DOHH2 (cell line): ENCODE measurements at regions not wholly inside any gene's neighbourhood (a gene's known extent, or its start where the extent isn't known, plus 50 kb on each side); places are given as distances from the start of the nearest gene placed in this dataset.

ENCODE experiments used
- EZH2phosphoT487 ChIP-seq: fragments of 200-600 bp; sonication (generic); IDR thresholded peaks from 2 replicates; pipeline ENCODE4 v1.6.1; 2017; ENCODE audit warnings: borderline replicate concordance, mild to moderate bottlenecking, antibody characterized with exemption, low read length, moderate library complexity, mixed read lengths
- TF ChIP-seq, protein P1 (sequence below): fragments of 200-600 bp; sonication (generic); IDR thresholded peaks from one replicate; pipeline ENCODE4 v1.5.1; 2014; ENCODE audit warnings: antibody characterized with exemption, mild to moderate bottlenecking, low read depth, low read length; ENCODE audit not compliant: poor library complexity, severe bottlenecking

DNA sequence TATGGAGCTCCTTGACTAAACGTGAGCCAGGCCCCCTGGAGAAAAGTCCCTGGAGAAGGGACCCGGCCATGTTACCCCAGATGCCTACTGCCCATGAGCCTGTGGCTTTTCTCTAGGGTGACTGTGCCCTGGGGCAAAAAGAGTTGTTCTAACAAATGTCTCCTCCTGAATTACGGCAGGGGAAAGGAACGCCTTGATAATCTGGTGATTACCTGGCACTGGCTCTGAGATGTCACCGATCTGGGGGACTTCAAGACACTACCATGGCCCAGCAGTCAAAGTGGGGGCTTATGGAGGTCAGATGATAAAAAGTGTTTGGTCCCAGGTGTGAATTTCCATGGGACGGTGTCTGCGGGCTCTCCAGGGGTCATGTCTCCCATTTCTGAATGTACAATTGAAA, 140.7 kb downstream of the KLF13 start:
- TF ChIP-seq, protein P1, sequence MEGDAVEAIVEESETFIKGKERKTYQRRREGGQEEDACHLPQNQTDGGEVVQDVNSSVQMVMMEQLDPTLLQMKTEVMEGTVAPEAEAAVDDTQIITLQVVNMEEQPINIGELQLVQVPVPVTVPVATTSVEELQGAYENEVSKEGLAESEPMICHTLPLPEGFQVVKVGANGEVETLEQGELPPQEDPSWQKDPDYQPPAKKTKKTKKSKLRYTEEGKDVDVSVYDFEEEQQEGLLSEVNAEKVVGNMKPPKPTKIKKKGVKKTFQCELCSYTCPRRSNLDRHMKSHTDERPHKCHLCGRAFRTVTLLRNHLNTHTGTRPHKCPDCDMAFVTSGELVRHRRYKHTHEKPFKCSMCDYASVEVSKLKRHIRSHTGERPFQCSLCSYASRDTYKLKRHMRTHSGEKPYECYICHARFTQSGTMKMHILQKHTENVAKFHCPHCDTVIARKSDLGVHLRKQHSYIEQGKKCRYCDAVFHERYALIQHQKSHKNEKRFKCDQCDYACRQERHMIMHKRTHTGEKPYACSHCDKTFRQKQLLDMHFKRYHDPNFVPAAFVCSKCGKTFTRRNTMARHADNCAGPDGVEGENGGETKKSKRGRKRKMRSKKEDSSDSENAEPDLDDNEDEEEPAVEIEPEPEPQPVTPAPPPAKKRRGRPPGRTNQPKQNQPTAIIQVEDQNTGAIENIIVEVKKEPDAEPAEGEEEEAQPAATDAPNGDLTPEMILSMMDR, result no peak
- TF ChIP-seq EZH2phosphoT487, result no peak
